PC-9 (cell line): ENCODE measurements at regions not wholly inside any gene's neighbourhood (a gene's known extent, or its start where the extent isn't known, plus 50 kb on each side); places are given as distances from the start of the nearest gene placed in this dataset.

Source experiments
- BruUV-seq: library from RNA; stranded (reverse); fragments of 400-500 nt; replicated peaks from 2 replicates; lab custom pipeline; 2021; lab: Mats Ljungman, UMichigan
- CTCF ChIA-PET: fragments of 300-600 bp; sonication (Branson Sonifier 250); formaldehyde crosslinking; loops from one replicate; lab custom pipeline; 2022; ENCODE audit warnings: antibody characterized with exemption; lab: Charles Lee
- POLR2A ChIA-PET: fragments of 300-600 bp; sonication (Branson Sonifier 250); formaldehyde crosslinking; loops from one replicate; lab custom pipeline; 2022; ENCODE audit warnings: antibody characterized with exemption; ENCODE audit not compliant: unreplicated experiment; lab: Charles Lee
- DNase-seq, 2 experiments: peaks; one replicate each; pipeline versions ENCODE4 v3.0.0 to v3.0.0-alpha.2; 2015 to 2022; ENCODE audit warnings: mixed read lengths in 1 of 2
- H2AFZ ChIP-seq: fragments of 200-600 bp; sonication (generic); 2 replicates; pipeline ENCODE4 v1.8.1; 2017; ENCODE audit warnings: antibody characterized with exemption
- H3F3A ChIP-seq: fragments of 200-600 bp; sonication (generic); 2 replicates; pipeline ENCODE4 v1.8.1; 2017; ENCODE audit warnings: antibody characterized with exemption, mild to moderate bottlenecking, low read depth; ENCODE audit not compliant: insufficient read depth
- H3K27ac ChIP-seq: fragments of 200-600 bp; sonication (generic); 2 replicates; pipeline ENCODE4 v1.6.1; 2016; ENCODE audit warnings: mixed run types
- H3K27me3 ChIP-seq: fragments of 200-600 bp; sonication (generic); 2 replicates; pipeline ENCODE4 v1.6.1; 2016; ENCODE audit warnings: low read depth, mixed run types; ENCODE audit not compliant: insufficient read depth
- H3K36me3 ChIP-seq: fragments of 200-600 bp; sonication (generic); 2 replicates; pipeline ENCODE4 v1.6.1; 2016; ENCODE audit warnings: low read depth, mixed run types
- H3K4me1 ChIP-seq: fragments of 200-600 bp; sonication (generic); replicated peaks from 2 replicates; pipeline ENCODE4 v1.6.1; 2016; ENCODE audit warnings: mixed run types; ENCODE audit not compliant: insufficient read depth
- H3K4me2 ChIP-seq: fragments of 200-600 bp; sonication (generic); 2 replicates; pipeline ENCODE4 v1.6.1; 2017; ENCODE audit warnings: mixed run types
- H3K4me3 ChIP-seq: fragments of 200-600 bp; sonication (generic); 2 replicates; pipeline ENCODE4 v1.6.1; 2016; ENCODE audit warnings: mixed run types
- H3K79me2 ChIP-seq: fragments of 200-600 bp; sonication (generic); 2 replicates; pipeline ENCODE4 v1.6.1; 2017; ENCODE audit warnings: low read depth, mixed run types
- H3K9me2 ChIP-seq: fragments of 200-600 bp; sonication (generic); 2 replicates; pipeline ENCODE4 v1.8.1; 2017; ENCODE audit warnings: mild to moderate bottlenecking; ENCODE audit not compliant: insufficient read depth
- H3K9me3 ChIP-seq: fragments of 200-600 bp; sonication (generic); 2 replicates; pipeline ENCODE4 v1.8.1; 2016; ENCODE audit warnings: low read depth; ENCODE audit not compliant: insufficient read depth
- H4K20me1 ChIP-seq: fragments of 200-600 bp; sonication (generic); 2 replicates; pipeline ENCODE4 v1.8.1; 2017; ENCODE audit not compliant: insufficient read depth
- CTCF ChIP-seq: fragments of 200-600 bp; sonication (generic); conservative IDR thresholded peaks from 2 replicates; pipeline ENCODE4 v1.6.1; 2017; ENCODE audit warnings: mixed run types, antibody characterized with exemption, mild to moderate bottlenecking, moderate library complexity
- EZH2 ChIP-seq: fragments of 200-600 bp; sonication (generic); IDR thresholded peaks from 2 replicates; pipeline ENCODE4 v1.8.0; 2017; ENCODE audit warnings: antibody characterized with exemption, low read depth
- intact Hi-C: fragments of 100-400 bp; cut with micrococcal nuclease; formaldehyde crosslinking; loops from one replicate; pipeline ENCODE4 v1.10.0; 2022; ENCODE audit not compliant: unreplicated experiment

GRCh38 chr14:27187136-27187535 lies 589.3 kb upstream of the NOVA1 start:
- Histone ChIP-seq H3K4me2 (no peak overlapping the region), H3K79me2 (no peaks in the 10 kb centered on the region), H3K9me2 (no peaks in the 10 kb centered on the region), H3K36me3 (no peaks in the 10 kb centered on the region), H3F3A (no peaks in the 10 kb centered on the region), H4K20me1 (no peaks in the 10 kb centered on the region), H3K27me3 (no peaks in the 10 kb centered on the region), H2AFZ (no peak overlapping the region), H3K27ac (no peak overlapping the region), H3K9me3 (no peaks in the 10 kb centered on the region), H3K4me1 (no peaks in the 10 kb centered on the region), H3K4me3 (no peak overlapping the region)
- TF ChIP-seq CTCF (no peak), EZH2 (no peak)
- ChIA-PET CTCF (no interaction called here), POLR2A (no interaction called here)
- no peak for DNase-seq
- intact Hi-C loops = no loop called here
- BruUV-seq = no TSS peak

- BruUV-seq = no TSS peak
- DNase-seq = no peak
- no peak overlapping the region for H3K4me2 ChIP-seq
- TF ChIP-seq EZH2 = no peak
- no peak for TF ChIP-seq CTCF
- no peak overlapping the region for H2AFZ ChIP-seq
- H3K4me1 ChIP-seq = no peaks in the 10 kb centered on the region
- H3K9me3 ChIP-seq = no peaks in the 10 kb centered on the region
- no peak overlapping the region for H3K27ac ChIP-seq
- H4K20me1 ChIP-seq = no peaks in the 10 kb centered on the region
- CTCF ChIA-PET = no interaction called here
- intact Hi-C loops = no loop called here
- H3K9me2 ChIP-seq = no peaks in the 10 kb centered on the region
- no peaks in the 10 kb centered on the region for H3K79me2 ChIP-seq
- H3F3A ChIP-seq = no peaks in the 10 kb centered on the region
- H3K4me3 ChIP-seq = no peak overlapping the region
- no peaks in the 10 kb centered on the region for H3K36me3 ChIP-seq
- no peaks in the 10 kb centered on the region for H3K27me3 ChIP-seq
- POLR2A ChIA-PET = no interaction called here
Observed at GRCh38 chr14:27190296-27190695, 592.5 kb upstream of the NOVA1 start.

- no peaks in the 10 kb centered on the region for H3K4me1 ChIP-seq
- no peaks in the 10 kb centered on the region for H4K20me1 ChIP-seq
- H3K79me2 ChIP-seq = no peaks in the 10 kb centered on the region
- ChIA-PET POLR2A (no interaction called here), CTCF (no interaction called here)
- H3K27me3 ChIP-seq = no peaks in the 10 kb centered on the region
- no TSS peak for BruUV-seq
- H3K9me2 ChIP-seq = no peaks in the 10 kb centered on the region
- H3K9me3 ChIP-seq = no peaks in the 10 kb centered on the region
- no peak overlapping the region for H2AFZ ChIP-seq
- H3K27ac ChIP-seq = no peak overlapping the region
- H3F3A ChIP-seq = no peaks in the 10 kb centered on the region
- intact Hi-C loops = no loop called here
- no peak for TF ChIP-seq EZH2
- no peak for TF ChIP-seq CTCF
- no peak overlapping the region for H3K4me2 ChIP-seq
- no peaks in the 10 kb centered on the region for H3K36me3 ChIP-seq
- no peak overlapping the region for H3K4me3 ChIP-seq
- no peak for DNase-seq
Observed at GRCh38 chr14:27199272-27199671, 601.4 kb upstream of the NOVA1 start.
